SK-MEL-5 (cell line): ENCODE measurements at regions not wholly inside any gene's neighbourhood (a gene's known extent, or its start where the extent isn't known, plus 50 kb on each side); places are given as distances from the start of the nearest gene placed in this dataset.
"Not testable (repeated sequence)": the region's sequence is repeated elsewhere in the genome, so short reads cannot be mapped to it uniquely, and the experiment has no call there.

Experiments used
- DNase-seq: peaks from one replicate; pipeline ENCODE4 v3.0.0-alpha.2; 2016; ENCODE audit warnings: low read depth, low spot score
- in situ Hi-C: cut with HindIII; loops from 2 replicates; pipeline ENCODE4 v1.10.0; 2016; ENCODE audit warnings: low sequenced_read_pairs, high pct_unique_total_duplicates, low pct_unique_long_range_greater_than_20kb

GRCh38 chr15:96201696-96202095 is 128.8 kb upstream of the NR2F2 start:
- DNase-seq = no peak
- in situ Hi-C loops = no loop called here

GRCh38 chr15:96205588-96205987 is 124.9 kb upstream of the NR2F2 start:
- in situ Hi-C loops, DNase-seq: not testable (repeated sequence)

DNA sequence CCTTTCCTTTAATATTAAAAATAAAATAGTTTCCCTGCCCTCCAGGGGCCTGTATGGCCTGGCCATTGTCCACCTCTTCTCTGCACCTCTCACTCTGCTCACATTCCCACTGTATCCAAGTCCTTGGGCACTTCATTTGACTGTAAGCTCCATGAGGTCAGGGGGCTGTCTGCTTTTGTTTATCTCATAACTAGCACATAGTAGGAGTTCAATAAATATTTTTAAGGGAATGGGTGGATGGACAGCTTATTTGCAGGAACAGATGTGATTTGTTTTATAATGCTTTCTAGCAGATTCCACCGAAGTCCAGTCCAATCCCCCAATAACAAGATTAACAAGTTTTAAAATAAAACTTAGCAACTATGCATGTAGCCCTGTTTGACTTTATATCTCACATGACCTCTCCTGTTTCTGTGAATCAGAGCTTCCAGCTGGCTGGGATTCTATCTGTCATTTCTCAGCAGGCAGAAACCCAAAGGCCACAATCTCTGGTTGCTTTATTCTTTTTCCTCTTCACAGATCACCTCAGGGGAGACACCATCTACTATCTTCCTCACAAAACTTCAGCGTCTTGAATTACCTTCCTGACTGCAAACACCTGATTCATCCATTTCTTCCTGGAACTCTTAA is 123.0 kb upstream of the NR2F2 start:
- in situ Hi-C loops = no loop called here
- DNase-seq = no peak

GRCh38 chr15:96209285-96209735 is 121.2 kb upstream of the NR2F2 start:
- no peak for DNase-seq
- in situ Hi-C loops = no loop called here

GRCh38 chr15:96213045-96213444 is 117.5 kb upstream of the NR2F2 start:
- DNase-seq = no peak
- in situ Hi-C loops = no loop called here

GRCh38 chr15:96213896-96214295 is 116.6 kb upstream of the NR2F2 start:
- in situ Hi-C loops = no loop called here
- no peak for DNase-seq

DNA sequence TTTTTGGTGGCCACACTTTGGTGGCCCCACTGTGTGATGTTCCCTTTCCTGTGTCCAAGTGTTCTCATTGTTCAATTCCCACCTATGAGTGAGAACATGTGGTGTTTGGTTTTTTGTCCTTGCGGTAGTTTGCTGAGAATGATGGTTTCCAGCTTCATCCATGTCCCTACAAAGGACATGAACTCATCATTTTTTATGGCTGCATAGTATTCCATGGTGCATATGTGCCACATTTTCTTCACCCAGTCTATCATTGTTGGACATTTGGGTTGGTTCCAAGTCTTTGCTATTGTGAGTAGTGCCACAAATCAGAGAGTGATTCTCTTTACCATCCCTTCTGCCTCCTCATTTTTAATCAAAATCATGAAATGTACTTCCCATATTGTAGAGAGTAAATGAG is 114.0 kb upstream of the NR2F2 start:
- DNase-seq, in situ Hi-C loops: not testable (repeated sequence)

- in situ Hi-C loops = no loop called here
- DNase-seq = no peak
Observed at GRCh38 chr15:96217983-96218382, 112.5 kb upstream of the NR2F2 start.

- no peak for DNase-seq
- in situ Hi-C loops = no loop called here
Observed at GRCh38 chr15:96218623-96219455, 111.7 kb upstream of the NR2F2 start.

- in situ Hi-C loops = no loop called here
- DNase-seq = no peak
Observed at GRCh38 chr15:96219681-96220080, 110.8 kb upstream of the NR2F2 start.

- in situ Hi-C loops = no loop called here
Observed at GRCh38 chr15:96220657-96221056, 109.8 kb upstream of the NR2F2 start.

DNA sequence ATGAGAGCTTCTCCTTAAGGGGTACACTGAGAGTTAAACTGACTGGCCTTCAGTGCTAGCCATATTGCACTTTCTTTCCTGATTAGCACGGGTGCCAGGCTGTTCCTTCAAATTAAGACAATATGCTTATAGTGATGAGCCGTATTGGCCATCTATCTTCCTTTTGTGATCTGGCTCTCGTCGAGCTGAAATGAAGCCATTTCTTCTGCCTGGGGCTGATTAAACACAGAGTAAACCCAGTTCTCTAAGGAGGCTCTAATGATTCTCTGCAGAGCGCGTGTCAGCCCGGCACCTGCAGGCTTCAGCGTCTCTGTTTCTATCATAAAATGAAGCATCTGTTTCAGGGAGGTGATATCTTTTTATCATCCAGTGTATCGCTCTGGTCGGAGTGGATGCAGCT is 107.5 kb upstream of the NR2F2 start:
- in situ Hi-C loops = no loop called here
- DNase-seq = no peak

More at GRCh38 chr15:96220657-96221056, 109.8 kb upstream of the NR2F2 start:
- no peak for DNase-seq

- no peak for DNase-seq
- in situ Hi-C loops = no loop called here
Observed at GRCh38 chr15:96223939-96224338, 106.6 kb upstream of the NR2F2 start.

- in situ Hi-C loops = no loop called here
Observed at GRCh38 chr15:96225642-96226259, 104.7 kb upstream of the NR2F2 start.

GRCh38 chr15:96230526-96231181 is 99.8 kb upstream of the NR2F2 start:
- DNase-seq = no peak
- in situ Hi-C loops = no loop called here

More at GRCh38 chr15:96225642-96226259, 104.7 kb upstream of the NR2F2 start:
- DNase-seq = no peak

DNA sequence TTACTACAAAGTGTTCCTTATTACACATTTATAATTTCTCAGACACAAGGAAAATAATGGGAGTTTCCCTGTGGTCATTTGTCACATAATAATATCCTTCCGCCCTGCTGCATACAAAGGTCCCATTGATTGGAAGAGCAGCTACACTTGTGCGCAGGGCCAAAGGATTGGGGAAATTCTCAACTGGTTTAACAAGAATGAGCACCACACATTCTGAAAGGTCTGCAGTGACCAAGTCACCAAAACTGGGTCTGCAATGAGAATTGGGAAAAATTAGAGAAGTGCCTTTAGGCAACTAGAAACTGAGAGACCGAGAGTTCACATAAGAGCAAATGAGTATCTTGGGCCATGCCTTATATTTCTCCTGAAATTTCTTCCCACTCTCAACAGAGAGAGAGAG is 98.2 kb upstream of the NR2F2 start:
- peak; percentile 71 for DNase-seq
- in situ Hi-C loops = no loop called here

GRCh38 chr15:96234109-96234892 is 96.2 kb upstream of the NR2F2 start:
- no peak for DNase-seq
- in situ Hi-C loops = no loop called here
